HG03460 (cell line): ENCODE measurements at regions not wholly inside any gene's neighbourhood (a gene's known extent, or its start where the extent isn't known, plus 50 kb on each side); places are given as distances from the start of the nearest gene placed in this dataset.

Experiments used
- ATAC-seq: cut with Tn5 transposase; IDR thresholded peaks from one replicate; pipeline ENCODE4 v1.9.1; 2021; ENCODE audit not compliant: unreplicated experiment

DNA sequence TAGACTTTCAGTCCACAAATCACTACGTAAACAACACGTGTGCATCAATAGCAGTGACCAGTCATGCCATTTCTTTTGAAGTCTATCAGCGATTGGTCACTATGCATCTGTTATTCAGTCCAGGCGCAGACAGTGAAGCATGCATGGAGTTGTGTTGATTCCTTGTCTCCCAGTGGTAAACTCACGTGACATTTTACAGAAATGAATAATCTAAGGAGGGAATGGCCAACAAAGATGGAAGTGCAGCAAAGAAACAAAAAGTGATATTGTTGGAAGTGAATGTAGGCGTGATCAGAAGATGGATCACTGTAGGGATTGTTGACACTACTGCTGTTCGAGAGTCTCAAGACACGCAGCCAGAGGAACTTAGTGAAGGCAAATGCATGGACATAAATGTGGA lies 317.8 kb upstream of the MGAT5 start:
- no peak for ATAC-seq

DNA sequence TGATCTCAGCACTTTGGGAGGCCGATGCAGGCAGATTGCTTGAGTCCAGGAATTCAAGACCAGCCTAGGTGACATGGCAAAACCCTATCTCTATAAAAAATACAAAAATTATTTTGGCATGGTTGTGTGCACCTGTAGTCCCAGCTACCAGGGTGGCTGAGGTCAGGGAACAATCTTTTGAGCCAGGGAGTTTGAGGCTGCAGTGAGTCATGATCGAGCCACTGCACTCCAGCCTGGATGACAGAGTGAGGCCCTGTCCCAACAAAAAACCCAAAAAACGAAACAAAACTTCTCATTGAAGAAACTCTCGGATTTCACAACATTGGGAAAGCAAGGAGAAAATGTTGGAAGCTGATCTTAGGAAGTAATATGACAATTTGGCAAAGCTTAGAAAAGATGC lies 317.3 kb upstream of the MGAT5 start:
- ATAC-seq: no peak

DNA sequence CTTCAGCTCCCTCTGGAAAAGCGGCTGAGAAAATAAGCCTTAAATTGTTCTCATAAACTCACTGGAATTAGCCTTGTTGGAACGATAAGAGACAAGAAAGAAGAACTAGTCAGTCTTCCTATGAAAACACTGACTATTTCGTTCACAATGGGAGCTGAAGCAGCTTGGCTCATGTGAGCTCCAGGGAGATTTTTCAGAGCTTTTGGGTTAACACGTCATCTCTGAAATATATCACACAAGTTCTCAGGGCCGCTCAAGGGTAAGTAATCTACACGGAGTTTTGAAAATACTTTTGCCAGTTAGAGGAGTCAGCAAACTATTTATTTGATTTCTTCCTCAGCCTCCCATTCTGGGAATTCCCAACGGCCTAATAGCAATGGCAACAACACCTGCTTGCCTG lies 316.2 kb upstream of the MGAT5 start:
- no peak for ATAC-seq

DNA sequence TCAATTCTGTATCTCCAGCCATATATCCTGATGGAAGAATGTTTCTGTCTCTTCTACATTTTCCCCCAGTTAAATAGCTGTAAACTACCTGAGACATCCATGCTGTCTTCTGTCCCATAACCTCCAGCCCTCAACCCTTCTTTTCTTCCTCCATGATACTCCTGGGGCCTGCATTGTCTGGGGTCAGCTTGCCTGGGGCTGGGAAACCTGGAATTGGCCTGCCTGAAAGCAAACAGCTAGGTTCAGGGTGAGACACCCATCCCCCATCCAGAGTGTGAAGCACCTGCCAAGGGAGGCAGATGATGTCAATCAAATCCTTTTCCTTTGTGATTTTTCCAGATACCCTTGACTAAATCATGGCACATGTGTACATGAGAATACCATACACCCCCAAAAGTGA lies 313.7 kb upstream of the MGAT5 start:
- ATAC-seq: no peak

DNA sequence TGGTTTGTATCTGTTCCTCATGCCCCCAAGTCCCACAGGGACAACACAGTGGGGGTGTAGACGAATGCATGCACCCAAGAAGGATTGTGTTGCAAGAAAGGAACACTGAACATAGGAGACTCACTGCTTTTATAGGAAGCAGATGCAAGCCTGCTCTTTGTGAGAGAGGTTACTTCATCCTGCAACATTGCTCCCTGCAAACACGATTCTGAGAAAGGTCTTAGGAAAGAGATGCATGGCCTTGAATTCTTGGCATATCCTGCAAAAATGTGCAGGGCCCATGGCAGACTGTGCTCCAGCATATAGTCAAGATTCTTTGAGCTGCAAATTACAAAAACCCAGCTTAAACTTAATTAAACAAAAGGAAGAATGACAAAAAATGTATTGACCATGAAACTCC lies 312.2 kb upstream of the MGAT5 start:
- no peak for ATAC-seq

DNA sequence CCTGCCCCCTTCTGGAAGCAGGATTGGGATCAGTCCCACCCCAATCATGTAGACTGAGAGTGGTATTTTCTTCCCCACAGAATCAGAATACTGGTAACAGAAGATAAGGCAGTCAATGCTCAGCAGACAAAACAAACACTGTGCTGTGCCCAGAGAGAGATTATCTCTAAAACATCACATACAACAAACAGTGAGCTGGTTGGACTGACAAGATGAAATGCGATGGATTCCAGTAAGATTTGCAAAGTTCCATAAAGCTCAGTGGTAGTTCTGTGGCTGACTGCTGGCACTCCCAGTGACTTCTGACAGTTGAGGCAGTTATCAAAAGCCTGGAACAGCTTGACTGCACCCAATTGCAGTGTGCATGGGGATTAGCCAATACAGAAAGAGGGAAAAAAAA lies 311.5 kb upstream of the MGAT5 start:
- no peak for ATAC-seq

DNA sequence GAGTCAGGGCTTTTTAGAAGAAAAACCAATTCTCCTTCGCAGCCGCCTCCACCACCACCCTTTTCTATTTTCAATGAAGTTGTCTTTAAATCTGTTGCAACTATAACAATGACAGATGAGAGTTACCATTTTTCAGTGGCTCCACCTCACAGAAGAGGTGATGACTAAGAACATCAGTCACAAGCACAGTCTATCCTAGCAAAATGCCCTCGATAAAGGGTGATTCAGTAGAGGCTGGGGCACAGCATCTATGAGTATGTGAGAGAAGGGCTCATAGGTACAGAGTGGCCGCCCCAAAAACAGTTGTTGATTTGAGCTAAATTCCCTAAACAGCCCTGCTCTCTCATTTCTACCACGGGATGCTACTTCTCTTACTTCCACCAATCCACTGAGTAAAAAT lies 310.8 kb upstream of the MGAT5 start:
- ATAC-seq: no peak

DNA sequence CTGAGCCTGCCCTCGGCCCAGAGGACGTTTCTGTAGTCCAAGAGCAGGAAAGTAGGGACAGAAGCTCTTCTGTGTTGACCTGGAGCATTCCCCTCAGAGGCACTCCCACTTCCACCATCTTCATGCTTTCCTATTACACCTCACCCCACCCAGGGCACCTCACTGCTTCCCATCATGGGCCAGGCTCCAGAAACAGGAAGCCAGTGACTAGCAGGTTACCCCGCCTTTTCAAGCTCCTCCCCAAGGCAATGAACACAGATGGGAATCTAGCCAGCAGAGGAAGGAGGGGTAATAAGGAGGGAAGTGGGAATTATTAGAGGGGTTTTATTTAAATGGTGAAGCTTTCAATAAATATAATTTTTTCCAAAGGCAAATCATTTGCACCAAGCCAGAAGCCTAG lies 308.8 kb upstream of the MGAT5 start:
- no peak for ATAC-seq

DNA sequence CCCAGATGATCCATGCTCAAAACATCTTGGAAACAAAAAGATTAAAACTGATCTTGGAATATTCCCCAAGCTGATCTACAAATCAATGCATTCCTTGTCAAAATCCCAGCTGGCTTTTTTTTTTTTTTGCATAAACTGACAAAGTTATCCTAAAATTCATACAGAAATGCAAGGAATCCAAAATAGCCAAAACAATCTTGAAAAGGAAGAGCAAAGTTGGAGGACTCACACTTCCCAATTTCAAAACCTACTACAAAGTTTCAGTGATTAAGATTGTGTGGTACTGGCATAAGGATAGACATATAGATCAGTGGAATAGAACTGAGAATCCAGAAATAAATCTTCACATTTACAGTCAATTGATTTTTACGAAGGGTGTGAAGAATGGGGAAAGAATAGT lies 306.8 kb upstream of the MGAT5 start:
- ATAC-seq: no peak

DNA sequence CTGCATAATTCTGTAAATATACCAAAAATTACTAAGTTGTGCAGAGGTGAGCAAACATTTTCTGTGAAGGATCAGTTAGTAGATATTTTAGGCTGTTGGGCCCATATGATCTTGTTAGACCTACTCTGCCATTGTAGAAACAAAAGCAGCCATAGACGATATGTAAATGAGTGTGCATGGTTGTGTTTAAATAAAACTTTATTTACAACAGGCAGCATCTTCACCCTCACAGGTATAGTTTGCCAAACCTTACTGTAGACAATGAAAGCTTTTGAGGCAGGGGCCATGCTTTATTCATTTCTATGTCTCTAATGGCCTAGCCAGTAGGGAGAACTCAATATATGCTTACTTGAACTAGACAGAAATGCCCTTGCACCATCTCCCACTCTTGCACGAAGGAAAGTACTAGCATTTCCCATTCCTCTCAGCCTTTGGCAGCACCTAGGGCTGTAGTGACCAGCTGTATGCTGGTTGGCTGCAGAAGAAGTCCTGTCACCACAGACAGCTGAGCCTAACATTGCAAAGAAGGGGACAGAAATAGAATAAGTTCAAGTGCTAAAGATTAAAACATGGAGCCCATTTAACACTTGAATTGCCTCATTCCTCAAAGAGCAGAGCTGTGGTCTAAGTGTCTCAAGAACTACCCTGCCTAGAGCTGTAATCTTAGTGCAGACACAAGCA lies 305.1 kb upstream of the MGAT5 start:
- no peak for ATAC-seq

DNA sequence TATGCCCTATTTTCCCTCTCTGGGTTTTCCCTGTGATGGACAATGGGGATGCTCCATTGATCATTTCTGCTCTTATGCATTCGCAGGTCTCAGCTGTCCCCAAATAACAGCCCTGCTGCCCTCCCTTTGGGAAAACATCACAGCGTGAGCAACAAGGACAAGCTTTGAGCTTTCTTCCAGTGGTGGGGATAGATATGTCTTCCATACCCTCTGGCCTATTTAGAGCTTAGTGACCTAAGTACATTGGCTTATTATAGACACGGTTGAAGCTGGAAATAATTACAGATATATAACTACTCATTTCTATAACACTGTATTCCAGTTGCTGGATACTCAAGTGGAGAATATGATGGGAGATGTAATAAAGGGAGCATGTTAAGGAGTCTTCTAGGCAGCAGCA lies 304.3 kb upstream of the MGAT5 start:
- ATAC-seq: no peak

DNA sequence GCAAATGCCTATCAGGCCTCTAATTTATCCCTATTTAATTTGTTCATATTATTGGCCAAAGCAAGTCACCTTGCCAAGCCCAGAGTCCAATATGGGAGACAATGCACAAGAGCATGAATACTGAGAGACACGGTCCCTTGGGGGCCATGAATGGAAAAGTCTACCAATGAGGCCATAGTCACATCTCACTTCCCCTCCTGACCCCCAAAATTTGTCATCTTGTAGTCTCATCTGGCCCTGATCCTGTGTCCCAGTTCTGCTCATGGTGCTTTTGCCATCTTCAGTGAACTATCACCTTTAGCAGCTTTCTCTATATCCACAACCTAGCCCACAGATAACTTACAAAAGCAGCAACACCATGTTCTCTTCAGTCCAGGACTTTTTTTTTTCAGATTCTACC lies 302.7 kb upstream of the MGAT5 start:
- ATAC-seq: no peak

DNA sequence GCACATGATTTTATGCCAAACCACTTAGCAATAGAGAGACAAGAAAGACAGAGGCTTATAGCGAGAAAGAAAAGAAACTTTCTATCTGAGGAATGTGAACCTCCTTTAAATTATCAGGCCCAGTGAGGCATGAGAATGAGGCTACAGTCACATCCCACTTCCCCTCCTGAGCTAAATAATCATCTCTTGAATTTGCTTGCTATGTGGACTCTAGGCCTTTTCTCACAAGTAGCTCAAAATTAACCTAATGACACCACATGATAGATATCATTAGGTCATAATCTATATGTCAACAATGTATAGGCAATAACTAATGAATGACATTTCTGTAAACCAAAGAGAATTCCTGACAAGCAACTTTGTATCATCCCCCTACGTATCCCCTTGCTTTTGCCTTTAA lies 301.5 kb upstream of the MGAT5 start:
- peak; percentile 44 for ATAC-seq

DNA sequence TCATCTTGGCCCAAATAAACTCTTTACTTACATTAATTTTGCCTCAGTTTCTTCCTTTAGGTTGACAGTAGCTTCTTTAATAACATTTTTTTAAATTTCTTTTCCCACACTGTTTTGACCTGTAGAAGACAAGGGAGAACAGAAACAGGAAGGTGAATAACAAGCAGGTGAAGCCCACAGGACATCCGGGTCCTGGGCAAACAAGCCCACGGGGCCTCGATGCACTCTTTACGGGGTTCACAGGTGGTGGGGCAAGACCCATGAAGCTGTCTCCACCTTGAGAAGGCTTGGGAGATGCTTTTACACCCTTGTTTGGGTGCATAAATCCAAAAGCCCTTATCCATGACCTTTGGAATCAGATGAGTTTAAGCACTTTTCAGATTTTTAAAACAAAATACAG lies 301.0 kb upstream of the MGAT5 start:
- no peak for ATAC-seq

DNA sequence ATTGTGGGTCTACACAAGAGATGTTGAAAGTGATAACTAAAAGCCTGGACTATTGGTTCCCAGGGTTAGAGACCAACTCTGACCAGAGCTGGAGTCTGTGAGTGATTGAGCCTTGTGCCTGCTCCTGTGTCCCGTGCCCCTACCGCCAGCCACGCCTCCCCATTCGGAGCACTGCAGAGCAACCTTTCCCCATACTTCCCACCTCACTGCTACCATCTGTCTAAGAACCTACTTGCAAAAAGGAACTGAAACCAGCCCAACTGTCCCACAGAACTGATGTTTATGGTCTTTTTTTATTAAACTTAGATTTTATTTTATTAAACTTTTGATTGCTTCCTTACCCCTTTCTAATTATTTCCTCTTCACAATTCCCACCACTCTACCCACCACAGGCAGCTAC lies 300.3 kb upstream of the MGAT5 start:
- peak; percentile 50 for ATAC-seq

DNA sequence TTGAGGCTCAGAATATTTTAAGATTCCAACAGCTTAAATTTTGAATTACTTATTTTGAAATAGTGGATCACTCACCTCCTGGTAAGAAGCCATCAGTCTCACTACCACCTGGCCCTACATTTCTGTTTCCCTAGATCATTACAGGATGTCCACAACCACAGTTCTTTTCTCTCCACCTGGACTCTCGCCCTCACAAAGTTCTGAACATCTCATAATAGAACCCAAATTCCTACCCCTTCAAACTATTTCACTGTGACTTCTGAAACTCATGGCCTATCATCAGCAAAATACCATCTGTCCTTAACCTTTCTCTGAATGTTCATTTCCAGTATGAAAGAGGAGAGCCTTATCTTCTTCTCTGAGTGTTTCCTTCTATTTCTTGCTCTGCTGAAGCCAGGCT lies 299.2 kb upstream of the MGAT5 start:
- no peak for ATAC-seq

DNA sequence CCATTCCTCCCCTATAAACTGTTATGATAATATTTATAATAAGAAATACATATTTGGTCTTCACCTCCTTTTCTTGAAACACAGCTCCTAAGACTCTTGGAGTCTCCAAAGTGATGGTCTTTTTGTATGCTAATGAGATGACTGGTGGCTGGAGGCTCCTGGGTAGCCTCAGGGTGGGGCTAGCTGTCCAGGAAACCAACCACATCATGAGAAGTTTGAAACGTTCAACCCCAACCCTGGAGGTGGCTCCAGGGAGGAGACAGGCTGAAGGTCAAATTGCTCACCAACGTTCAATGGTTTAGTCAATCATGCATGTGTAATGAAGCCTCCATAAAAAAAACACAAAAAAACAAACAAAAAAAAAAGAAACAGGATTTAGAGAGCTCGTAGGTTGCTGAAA lies 298.7 kb upstream of the MGAT5 start:
- ATAC-seq: no peak

DNA sequence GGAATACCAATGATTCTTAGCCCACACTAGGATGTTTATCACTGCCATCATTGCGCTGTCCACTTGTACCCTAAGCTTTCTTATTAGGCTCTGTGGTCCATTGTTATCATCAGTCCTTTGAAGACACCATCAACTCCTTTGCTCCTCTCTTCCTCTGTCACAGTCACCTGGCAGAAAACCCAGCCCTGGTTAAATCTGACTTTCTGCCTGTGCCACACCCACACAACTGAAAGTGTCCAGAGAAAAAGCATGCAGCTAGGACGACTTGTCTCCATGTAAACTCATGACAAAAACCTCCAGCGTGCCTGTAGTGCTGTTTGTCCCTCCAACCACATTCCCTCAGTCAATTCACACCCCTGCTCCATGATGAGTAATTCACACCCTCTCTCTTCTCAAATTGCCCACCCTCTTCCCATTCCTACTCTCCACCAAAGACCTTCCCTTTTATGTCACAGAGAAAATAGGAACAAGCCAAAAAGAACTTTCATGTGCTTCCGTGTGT lies 297.4 kb upstream of the MGAT5 start:
- ATAC-seq: no peak

DNA sequence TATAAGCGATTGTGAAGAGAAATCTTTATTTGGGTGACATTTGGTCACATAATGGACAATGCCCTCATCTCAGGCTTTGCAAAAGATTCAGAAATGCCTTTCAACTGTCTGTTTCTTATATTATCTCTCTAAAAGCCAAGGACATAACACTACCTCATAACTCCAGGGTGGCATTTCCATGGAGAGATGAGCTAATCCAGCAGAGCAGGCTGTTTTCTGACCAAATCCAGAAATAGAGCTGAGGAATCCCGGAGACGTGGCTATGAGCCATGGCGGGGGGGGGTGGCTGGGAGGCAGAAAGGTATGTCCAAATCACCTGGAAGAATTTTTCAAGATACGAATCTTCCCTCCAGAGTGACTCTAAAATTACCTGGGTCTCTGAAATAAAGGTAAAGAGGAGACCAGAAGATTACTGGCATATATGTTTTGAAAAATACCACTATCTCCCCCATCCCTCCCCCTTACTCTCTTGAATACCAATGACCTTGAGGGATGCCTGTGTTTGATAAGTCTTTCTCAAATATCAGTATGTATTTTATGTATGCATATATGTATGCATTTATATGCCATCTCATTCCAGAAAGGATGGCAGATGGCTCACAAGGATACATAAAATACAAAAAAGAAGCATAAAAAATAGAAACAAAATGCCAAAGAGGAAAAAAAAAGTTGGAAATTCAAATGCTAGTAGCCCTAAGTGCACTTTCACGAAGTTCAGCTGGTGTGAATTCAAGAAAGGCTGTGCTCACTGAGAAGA lies 296.0 kb upstream of the MGAT5 start:
- no peak for ATAC-seq

DNA sequence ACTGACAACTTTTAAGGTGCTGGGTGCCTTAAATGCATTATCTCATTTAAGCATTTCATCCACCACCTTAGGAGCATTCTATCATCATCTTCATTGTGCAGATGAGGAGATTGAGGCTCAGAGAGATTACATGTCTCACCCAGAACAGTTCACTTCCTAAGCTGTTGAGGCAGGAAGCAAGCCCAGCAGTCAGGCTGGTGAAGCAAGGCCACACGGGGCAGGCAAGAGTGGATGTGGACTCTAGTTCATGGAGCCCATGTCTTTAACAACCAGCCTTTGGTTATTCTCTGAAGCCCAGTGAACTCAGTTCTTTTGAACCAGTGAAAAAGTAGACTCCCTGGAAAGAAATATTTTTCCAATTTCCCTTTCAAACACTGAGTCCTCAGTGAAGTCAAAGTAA lies 294.8 kb upstream of the MGAT5 start:
- ATAC-seq: no peak

DNA sequence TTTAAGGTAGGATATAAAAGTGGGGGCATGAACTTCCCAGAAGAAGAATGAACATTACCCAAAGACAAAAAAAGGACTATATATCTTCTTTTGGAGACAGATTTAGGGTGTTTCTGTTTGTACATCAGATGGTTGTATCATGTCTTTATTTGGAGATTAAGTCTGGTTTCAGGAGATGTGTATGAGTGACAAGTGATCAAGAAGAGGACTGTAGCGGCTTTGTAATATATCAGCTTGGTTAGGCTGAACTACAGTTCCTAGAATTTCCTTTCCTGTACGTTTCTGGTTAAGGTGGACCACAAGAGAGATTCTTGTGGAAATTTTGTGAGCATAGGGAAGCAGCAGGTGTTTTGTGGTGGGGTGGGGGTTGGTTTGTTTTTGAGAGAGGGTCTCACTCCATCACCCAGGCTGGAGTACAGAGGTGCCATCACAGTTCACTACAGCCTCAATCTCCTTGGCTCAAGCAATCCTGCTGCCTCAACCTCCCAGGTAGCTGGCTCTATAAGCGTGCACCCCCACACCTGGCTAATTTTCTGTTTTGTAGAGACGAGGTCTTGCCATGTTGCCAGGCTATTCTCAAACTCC lies 287.1 kb upstream of the MGAT5 start:
- ATAC-seq: no peak

DNA sequence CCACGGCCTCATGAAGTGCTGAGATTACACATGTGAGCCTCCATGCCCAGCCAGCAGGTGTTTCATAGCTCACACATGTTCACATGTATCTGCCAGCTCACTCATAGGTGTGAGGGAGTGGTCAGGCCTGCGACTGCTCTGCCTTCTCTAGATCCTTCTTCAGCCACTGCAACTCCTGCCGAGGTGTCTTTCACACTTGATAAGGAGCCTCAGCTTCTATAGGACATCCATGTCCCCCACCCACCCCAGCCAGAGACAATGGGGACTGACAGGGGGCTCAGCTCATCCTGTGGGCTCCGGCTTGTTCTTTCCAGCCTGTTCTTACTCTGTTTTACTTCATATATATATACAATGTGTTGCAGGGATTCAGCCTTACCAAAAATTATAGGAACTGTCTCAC lies 286.5 kb upstream of the MGAT5 start:
- ATAC-seq: no peak
